HG02852 (cell line): ENCODE measurements at regions not wholly inside any gene's neighbourhood (a gene's known extent, or its start where the extent isn't known, plus 50 kb on each side); places are given as distances from the start of the nearest gene placed in this dataset.

Experiments used
- ATAC-seq: cut with Tn5 transposase; IDR thresholded peaks from one replicate; pipeline ENCODE4 v1.9.1; 2021; ENCODE audit warnings: mild to moderate bottlenecking, moderate library complexity; ENCODE audit not compliant: unreplicated experiment

DNA sequence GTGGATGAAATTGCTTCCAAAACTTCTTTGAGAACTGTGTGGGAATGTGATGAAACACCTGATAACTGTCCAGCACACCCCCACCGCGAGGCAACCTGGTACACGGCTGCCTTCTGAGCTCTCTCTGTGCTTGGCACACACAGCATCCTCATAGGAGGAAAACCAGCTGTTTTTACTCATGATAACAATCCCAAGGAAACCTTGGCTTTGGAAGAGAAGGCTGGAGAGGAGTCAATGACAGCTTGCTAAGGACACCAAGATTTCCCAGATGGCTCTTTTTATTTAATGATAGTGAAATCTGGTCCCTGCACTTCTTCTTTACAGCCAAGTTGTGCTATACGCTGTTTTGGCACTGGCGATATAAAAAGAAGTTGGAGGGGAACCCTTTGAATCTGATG, 232.5 kb upstream of the FN1 start:
- no peak for ATAC-seq

DNA sequence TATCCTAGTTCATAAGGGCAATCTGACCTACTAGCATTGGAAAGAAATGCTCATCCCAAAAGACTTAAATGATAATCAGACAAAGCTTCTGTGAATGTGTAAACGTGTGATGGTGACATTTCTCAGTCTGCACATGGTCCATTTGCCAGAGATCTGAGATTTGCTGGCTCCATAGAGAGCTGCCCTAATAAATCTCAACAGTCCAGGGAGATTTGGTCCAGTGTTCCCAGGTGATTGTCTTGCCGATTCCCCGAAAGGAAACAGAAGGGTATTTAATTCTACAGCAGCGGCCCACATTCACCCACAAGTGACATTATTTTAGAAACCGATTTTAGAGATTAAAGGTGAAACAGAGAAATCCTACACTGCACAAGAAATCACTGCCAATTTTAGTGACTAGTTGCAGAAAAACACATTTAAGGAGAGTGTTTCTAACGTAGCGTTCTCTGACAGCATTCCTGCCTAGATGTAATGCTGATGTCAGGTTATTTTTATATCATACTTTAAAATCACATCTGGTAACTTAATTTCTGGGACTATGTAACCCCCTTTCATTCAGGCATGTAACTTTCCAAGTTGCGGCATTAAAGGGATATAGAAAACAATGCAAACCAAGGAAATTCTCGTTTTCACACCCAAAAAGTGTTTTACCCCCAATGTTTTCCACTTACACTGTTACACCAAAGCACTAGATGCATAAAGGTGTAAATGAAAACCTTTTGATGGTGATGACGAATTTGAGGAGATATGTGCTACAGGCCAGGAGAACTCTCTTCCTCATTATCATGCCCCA, 231.9 kb upstream of the FN1 start:
- no peak for ATAC-seq

DNA sequence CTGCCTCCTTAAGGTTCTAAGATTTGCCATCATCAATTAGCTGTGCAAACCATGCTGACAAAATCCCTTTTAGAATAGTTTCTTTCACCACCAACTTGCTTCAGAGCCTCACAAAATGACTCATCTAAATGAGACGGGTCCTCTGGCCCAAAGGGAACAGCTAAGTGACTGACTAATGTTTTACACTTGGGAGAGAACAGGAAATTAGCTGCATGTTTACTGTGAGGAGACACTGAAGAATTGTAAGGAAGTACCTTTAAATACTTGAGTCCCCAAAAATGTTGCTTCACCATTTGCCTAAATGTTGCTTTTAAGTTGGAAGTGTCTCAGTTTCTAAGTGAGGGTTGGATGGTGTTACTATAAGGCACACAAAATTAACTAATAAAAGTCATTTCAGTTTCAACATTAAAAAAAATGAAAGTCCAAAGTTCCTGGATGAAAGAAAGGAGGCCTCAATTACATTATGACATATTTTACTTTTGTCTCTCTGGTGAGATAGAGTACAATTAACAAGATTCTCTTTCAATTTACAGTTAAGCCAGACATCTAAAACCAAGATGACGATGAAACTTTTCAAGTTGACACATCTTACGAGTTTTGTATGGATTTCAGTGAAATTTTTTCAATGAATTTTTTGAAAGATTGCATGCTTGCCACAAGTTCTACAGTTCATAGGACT, 229.1 kb upstream of the FN1 start:
- peak; percentile 68 for ATAC-seq

DNA sequence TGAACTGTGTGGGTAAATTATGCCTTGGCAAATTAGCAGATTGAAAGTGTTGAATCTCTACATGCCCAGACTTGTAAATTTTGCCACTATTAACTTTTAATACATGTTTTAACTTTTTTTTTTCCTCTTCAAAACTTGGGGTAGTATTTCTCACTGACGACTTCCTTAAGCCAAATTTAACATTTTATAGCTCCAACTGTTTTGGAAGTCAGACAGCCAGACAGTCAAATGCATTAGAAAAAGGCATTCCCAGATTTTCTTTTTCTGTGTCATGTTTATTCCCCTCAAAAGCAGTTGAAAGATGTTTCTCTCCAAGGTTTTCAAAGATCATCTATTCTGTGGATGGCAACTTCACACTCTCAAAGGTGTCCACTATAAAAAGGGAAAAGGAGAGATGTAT, 226.8 kb upstream of the FN1 start:
- no peak for ATAC-seq

DNA sequence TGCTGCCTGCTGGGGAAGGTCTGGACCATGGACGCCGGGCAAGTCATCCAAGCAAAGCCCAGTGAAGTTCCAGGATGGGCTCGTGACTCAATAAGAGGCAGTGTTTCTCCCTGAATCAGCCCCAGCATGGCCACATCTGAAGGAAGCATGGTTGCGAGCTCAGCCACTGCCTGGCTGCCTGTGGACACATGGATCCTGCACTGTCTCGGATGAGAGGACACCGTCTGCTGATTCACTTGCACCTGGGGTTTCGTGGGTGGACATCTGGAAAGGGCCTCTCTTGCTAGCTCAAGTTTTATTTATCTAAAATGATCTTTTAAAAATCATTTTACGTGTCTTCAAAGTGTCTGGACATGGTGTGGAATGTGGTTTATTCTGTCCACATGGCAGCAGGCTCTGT, 224.8 kb upstream of the FN1 start:
- ATAC-seq, result no peak

DNA sequence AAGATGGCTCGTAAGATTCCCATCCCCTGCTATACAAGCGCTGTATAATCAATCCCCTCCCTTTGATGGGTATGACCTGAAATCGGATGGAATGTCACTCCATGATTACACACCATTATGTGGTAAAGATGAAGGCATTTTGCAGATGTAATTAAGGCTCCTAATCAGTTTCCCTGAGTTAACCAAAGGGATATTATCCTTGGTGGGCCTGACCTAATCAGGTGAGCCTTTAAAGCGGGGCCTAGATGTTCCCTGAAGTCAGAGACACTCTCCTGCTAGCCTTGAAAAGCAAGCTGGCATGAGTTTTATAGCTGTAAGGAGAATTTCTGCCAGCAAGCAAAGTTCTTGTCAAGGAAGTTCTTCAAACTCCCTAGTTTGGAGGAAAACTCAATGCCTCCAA, 223.8 kb upstream of the FN1 start:
- ATAC-seq, result no peak

DNA sequence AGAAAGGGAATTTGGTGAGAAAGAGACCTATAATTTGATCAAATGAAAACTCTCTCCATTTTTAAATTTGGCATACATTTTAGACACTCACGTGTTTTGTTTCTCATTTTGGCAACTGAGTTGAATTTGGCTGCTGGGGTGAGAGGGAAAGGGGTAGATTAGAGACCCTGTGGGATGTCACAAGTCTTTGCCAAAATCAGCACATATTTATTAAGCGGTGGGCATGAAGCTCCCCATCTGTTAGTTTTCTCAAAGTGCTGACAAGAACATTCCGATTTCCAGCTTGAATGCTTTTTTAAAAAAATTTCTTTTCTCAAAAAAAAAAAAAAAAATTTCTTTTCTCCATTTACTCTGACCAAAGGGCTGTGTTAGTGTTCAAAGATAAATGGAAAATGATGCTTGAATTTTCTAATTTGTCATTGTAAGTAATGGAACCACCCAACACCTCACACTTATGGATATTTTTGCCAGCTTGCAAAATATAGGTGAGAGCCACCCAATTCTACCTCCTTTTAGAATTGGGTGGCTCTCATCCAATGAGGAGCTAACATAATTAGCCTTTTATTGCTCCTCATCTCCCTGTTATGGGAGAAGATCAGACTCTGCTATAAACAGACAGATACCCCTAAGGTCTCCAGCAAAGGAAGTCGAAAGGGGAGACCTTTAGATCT, 222.9 kb upstream of the FN1 start:
- no peak for ATAC-seq

DNA sequence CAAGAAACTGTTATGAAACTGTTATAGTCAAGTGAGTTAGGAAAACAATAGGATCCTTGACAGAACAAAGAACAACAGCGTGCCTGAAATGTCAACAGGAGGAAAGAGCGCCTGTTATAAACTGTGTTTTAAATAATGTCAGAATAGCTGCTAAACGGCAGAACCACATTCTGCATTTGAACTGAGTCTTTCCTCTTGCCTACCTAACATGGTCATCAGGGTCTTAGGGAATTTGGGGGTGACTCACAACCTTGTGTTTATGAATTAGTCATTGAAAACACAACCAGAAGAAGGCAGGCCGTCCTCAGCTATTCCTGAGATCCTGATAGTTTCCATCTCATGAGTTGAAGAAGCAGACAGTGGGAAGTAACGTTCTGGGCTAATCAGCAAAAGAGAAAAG, 222.0 kb upstream of the FN1 start:
- ATAC-seq, result no peak

DNA sequence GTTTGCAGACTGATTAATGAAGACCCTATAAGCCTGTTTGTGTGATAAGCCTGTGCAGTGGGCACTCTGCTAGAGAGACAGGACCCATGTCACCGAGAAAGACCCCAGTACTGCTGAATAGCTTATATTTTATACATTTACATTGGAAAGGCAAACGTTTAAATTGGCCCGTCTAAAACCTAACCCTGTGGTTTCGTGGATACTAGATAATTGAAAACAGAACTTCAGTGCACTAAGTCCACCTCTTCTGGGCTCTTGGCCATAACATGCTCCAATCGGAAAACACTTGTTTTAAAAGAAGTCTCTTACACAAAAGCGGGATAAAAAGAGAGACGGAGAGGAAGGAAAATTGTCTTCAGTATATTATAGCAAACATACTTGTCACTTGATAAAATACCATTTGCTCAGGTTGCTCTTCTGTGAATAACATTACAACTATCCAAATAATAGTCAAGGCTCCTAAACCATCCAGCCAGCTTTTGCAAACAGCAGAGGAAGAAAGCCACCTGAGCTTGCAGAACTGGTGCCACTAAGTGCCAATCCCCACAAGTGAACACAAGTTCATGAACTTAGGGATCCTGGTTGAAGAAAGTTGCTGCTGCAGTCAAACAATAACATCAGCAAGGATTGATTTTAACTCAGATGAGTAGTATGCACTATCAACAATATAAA, 218.4 kb upstream of the FN1 start:
- no peak for ATAC-seq

DNA sequence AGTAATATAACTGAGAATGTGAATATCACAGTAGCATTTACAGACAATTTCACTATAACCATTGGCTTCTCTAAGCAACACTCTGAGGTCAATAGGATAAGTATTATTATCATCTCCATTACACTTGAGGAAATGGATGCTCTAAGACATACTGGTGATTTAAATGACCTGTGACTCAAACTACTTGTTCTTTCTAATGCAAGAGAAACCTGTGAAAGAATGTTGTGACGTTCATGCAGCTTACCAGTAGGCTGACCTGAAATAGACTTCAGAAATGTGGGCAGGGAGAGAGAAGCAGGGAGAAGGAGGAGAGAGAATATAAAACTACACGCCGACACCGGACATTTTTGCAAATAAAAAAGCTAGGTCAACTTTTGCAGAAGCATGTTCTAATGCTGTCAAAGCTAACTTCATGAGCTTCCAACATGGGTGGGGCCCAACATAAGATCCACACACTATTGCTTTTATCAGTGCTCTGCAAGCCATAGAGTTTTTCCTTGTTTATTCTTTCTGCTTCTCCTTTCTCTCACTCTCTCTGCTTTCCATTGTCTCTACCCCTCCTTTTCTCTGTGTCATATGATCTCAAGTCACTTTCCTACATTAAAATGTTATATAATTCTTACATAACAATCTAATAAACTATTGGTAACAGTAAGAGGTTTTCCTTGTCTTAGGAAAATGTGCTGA, 217.6 kb upstream of the FN1 start:
- no peak for ATAC-seq

DNA sequence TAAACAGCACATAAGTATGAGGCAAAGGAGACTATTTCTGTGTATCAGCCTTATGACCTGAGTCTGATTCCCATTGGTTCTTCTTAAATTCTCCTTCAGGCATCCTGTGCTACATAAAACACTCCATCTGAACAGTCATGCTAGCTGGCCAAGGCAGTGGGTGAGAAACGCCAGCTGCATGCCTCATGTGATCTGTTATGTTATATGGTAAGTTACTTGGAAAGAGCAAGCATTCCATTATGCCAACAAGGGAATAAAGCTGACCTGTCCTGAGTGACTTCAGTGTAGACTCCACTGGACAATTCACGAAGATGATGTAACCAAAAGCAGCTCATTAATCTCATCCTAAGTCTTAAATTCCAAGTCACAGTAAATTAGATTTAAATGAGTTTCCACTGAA, 216.5 kb upstream of the FN1 start:
- no peak for ATAC-seq

DNA sequence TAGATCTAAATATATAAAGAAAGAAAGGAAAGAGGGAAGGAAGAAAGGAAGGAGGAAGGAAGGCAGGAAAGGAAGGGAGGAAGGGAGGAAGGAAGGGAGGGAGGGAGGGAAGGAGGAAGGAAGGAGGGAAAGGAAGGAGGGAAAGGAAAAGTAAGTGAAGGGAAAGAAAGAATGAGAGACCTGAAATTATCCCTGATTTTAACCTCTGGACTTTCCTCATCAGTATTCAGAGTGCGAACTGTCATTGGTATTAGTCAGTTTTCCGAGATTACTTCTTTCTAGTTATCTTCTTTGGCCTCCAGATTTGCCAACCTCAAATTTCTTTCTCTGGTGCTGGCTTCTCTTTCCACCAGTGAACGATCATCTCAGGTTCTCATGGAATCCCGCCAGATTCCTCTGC, 215.5 kb upstream of the FN1 start:
- no peak for ATAC-seq

DNA sequence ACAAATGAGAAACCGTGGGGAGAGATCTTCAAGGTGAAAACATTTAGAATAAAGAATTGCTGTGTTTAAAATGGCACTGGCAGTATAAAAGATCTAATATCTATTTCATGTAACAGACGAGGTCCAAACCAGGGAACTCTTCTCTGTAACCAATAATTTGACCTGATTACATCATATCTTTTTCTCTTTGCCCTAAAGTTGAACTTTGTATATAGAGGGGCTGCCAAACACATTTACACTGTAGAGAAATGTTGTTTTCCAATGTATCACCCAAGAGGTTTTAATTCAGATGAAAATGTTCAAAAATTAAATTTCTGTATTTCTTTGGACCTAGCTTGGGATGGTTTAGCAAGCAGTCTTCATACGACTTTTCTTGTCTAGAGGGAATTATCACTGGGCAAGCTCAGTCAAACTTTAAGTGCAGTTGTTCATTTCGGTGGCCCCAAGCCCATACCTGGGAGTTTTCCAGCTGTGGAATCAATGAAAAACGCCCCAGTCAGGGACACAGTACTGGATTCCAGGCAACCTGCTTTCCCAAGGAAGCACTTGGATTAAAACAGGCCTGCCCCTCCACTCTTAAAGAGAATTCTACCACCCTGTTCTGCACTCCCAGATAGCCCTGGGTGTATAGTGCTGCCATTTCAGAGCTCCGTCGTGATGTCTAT, 208.5 kb upstream of the FN1 start:
- no peak for ATAC-seq

DNA sequence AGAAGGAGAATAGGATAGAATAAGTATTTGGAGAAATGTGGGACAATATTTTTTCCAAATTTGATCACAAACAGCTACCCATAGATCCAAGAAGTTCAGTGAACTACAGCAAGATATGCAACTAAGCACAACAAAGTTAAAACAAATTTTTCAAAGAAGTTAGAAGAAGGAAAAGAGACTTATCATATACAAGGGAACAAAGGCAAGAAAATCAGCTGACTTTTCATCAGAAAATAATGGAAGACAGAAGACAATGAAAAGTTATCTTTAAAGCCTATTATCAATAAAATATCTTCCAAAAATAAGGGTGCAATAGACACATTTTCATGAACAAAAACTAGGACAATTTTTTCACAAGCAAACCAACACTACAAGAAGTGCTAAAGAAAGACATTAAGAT, 202.8 kb upstream of the FN1 start:
- ATAC-seq, result no peak

DNA sequence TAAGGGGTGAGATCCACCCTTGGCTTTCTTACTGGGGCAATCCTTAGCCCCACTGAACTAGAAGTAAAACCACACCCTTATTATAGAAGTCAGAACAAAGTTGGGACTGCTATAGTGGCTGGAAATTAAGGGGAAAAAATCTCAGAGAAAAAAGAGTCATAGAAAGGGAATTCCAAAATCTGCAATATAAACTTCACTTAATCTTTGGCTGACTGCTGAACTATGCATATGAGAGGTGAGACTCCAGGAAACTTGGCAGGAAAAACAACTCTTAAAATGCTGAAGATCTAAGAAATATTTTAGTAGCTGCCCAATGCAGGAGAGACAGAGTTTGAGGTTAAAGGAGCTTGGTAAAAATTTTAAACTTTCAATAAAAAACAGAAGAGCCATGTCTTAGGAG, 201.8 kb upstream of the FN1 start:
- ATAC-seq, result no peak

DNA sequence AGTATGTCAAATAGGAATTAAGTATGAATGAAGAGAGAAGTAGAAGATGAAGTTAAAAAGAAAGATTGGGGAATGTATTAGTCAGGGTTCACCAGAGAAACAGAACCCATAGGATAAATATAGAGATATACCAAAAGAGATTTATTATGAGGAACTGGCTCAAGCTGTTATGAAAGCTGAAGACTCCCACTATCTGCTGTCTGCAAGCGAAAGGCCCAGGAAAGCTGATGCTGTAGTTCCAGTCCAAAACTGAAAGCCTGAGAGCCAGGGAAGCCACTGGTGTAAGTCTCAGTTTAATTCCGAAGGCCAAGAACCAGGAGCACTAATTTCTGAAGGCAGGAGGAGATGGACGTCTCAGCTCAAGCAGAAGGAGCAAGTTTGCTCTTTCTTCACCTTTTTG, 200.9 kb upstream of the FN1 start:
- no peak for ATAC-seq

DNA sequence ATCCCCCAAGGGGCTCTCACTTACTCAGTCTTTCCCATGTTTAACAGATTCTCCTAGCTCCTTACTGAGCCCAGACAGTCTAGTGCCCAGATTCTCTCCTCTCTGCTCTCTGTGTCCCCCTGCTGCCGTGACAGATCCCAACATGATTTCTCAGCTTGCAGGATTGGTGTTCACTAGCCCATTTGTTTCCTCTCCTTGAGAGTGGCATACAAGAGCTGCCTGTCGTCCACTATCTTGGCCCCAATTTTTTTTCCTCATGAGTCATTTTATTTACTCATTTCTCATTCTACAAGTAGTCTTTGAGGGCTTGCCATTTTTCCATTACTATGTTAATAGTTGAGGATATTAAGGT, 199.9 kb upstream of the FN1 start:
- ATAC-seq, result no peak

DNA sequence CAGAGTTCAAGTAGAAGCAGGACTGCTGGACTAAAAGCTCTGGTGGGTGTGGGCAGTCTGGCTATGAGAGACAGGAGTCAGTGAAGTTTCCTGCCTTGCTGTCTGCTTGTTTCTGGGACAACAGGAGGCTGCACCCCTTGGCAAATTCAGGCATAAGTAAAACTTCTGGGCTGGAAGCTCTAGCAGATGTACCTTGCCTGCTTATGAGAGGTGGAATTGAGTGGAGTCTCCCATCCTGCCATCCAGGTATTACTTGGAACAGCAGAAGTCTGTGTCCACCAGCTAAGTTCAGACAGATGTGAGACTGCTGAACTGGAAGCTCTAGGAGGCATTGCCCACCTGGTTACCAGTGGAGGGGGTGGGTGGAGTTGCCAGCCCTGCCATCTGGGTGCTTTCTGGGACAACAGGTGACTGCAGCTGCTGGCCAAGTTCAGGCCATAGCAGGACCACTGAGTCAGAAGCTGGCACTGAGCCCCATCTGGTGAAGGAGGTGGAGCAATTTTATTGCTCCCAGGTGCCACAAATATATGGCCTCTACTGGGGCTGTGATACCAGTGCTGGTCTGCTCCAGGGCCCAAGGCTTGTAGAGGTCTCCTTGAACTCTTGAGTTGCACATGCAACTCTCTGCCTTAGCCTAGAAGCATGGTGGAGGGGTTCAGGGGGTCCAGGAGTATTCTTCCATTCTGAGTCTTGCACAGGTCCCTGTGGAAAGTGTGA, 199.4 kb upstream of the FN1 start:
- no peak for ATAC-seq

DNA sequence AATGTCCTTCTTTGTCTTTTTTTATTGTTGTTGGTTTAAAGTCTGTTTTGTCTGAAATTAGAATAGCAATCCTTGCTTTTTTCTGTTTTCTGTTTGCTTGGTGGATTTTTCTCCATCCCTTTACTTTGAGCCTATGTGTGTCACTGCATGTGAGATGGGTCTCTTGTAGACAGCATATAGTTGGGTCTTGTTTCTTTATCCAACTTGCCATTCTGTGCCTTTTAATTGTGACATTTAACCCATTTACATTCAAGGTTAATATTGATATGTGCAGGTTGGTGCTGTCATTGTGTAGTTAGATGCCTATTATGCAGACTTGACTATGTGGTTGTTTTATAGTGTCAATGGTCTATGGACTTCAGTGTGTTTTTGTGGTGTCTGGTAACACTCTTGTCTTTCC, 197.5 kb upstream of the FN1 start:
- ATAC-seq, result no peak

DNA sequence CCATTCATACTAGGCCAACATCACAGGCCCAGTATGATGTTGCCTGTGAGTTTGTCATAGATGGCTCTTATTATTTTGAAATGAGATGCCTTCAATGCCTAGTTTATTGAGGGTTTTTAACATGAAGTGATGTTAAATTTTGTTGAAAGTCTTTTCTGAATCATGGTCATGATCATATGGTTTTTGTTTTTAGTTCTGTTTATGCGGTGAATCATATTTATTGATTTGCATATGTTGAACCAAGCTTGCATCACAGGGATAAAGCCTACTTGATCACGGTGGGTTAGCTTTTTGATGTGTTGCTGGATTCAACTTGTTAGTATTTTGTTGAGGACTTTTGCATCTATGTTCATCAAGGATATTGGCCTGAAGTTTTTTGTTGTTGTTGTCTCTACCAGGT, 195.8 kb upstream of the FN1 start:
- no peak for ATAC-seq
